IMR-90 (cell line): ENCODE measurements at regions not wholly inside any gene's neighbourhood (a gene's known extent, or its start where the extent isn't known, plus 50 kb on each side); places are given as distances from the start of the nearest gene placed in this dataset.

Experiments
- ATAC-seq: fragments of 200-7000 bp; cut with Tn5 transposase; 2 replicates; pipeline ENCODE4 v1.9.1; 2020; ENCODE audit warnings: low read depth, mild to moderate bottlenecking, moderate library complexity
- BruUV-seq: library from RNA; stranded (reverse); fragments of 400-500 nt; replicated peaks from 2 replicates; lab custom pipeline; 2021; lab: Mats Ljungman, UMichigan
- CTCF ChIA-PET: fragments of 300-600 bp; formaldehyde crosslinking; extraction: SDS; loops from one replicate; lab custom pipeline; 2021; ENCODE audit warnings: antibody characterized with exemption; lab: Yijun Ruan, JAX
- POLR2A ChIA-PET: fragments of 300-600 bp; sonication (Branson Sonifier 250); formaldehyde crosslinking; loops from one replicate; lab custom pipeline; 2022; ENCODE audit warnings: antibody characterized with exemption; ENCODE audit not compliant: unreplicated experiment; lab: Charles Lee
- DNase-seq: peaks from one replicate; pipeline ENCODE4 v3.0.0; 2013
- H2AFZ ChIP-seq: replicated peaks from 2 replicates; pipeline ENCODE3; 2013; ENCODE audit warnings: low read length, mild to moderate bottlenecking; ENCODE audit not compliant: poor library complexity
- H2AK5ac ChIP-seq: 2 replicates; pipeline ENCODE4 v1.6.1; 2013; ENCODE audit warnings: low read depth, low read length, inconsistent platforms
- H2AK9ac ChIP-seq: replicated peaks from 2 replicates; pipeline ENCODE3; 2013; ENCODE audit warnings: mild to moderate bottlenecking, low read depth, low read length, moderate library complexity; ENCODE audit not compliant: poor library complexity
- H2BK120ac ChIP-seq: 2 replicates; pipeline ENCODE4 v1.6.1; 2013; ENCODE audit warnings: low read depth, low read length, inconsistent platforms
- H2BK15ac ChIP-seq: 3 replicates; pipeline ENCODE4 v1.6.1; 2013; ENCODE audit warnings: low read depth, low read length, inconsistent platforms
- H2BK20ac ChIP-seq: 2 replicates; pipeline ENCODE4 v1.6.1; 2013; ENCODE audit warnings: low read depth, mild to moderate bottlenecking, inconsistent platforms, low read length, moderate library complexity
- H2BK5ac ChIP-seq: 2 replicates; pipeline ENCODE4 v1.6.1; 2013; ENCODE audit warnings: mild to moderate bottlenecking, low read depth, low read length, inconsistent platforms; ENCODE audit not compliant: poor library complexity, severe bottlenecking
- H3K14ac ChIP-seq: replicated peaks from 2 replicates; pipeline ENCODE4 v1.6.1; 2013; ENCODE audit warnings: low read depth, low read length, inconsistent platforms
- H3K18ac ChIP-seq: 2 replicates; pipeline ENCODE4 v1.6.1; 2013; ENCODE audit warnings: low read depth, low read length, control low read depth
- H3K23ac ChIP-seq: 2 replicates; pipeline ENCODE4 v1.6.1; 2013; ENCODE audit warnings: low read depth, low read length, inconsistent platforms
- H3K27ac ChIP-seq: 2 replicates; pipeline ENCODE4 v1.5.1; 2013; ENCODE audit warnings: mild to moderate bottlenecking, control low read depth, low read length; ENCODE audit not compliant: insufficient read depth
- H3K27me3 ChIP-seq: 2 replicates; pipeline ENCODE4 v1.6.1; 2013; ENCODE audit warnings: low read length; ENCODE audit not compliant: control insufficient read depth, insufficient read depth
- H3K36me3 ChIP-seq: 2 replicates; pipeline ENCODE4 v1.6.1; 2013; ENCODE audit warnings: low read length, mixed read lengths; ENCODE audit not compliant: control insufficient read depth, insufficient read depth
- H3K4ac ChIP-seq: 2 replicates; pipeline ENCODE4 v1.6.1; 2013; ENCODE audit warnings: low read depth, low read length, inconsistent platforms
- H3K4me1 ChIP-seq: 2 replicates; pipeline ENCODE4 v1.6.1; 2013; ENCODE audit warnings: low read length, mixed read lengths; ENCODE audit not compliant: control insufficient read depth, insufficient read depth
- H3K4me2 ChIP-seq: 2 replicates; pipeline ENCODE4 v1.6.1; 2013; ENCODE audit warnings: low read depth, mild to moderate bottlenecking, control low read depth, low read length, moderate library complexity
- H3K4me3 ChIP-seq: 2 replicates; pipeline ENCODE4 v1.5.1; 2013; ENCODE audit warnings: low read depth, mild to moderate bottlenecking, control low read depth, low read length, moderate library complexity; ENCODE audit not compliant: insufficient read depth
- H3K56ac ChIP-seq: 2 replicates; pipeline ENCODE4 v1.6.1; 2013; ENCODE audit warnings: low read length, inconsistent platforms; ENCODE audit not compliant: insufficient read depth; ENCODE audit errors: extremely low read depth
- H3K79me1 ChIP-seq, 2 experiments: 2 replicates each; pipeline ENCODE4 v1.6.1; 2013; ENCODE audit warnings: low read length in 2 of 2, inconsistent platforms in 1 of 2, low read depth in 1 of 2
- H3K9ac ChIP-seq: 2 replicates; pipeline ENCODE4 v1.6.1; 2013; ENCODE audit warnings: low read depth, low read length, control low read depth
- H3K9me1 ChIP-seq: 2 replicates; pipeline ENCODE4 v1.6.1; 2013; ENCODE audit warnings: low read length, inconsistent platforms; ENCODE audit not compliant: insufficient read depth
- H3K9me3 ChIP-seq: 2 replicates; pipeline ENCODE4 v1.6.1; 2013; ENCODE audit warnings: low read length; ENCODE audit not compliant: control insufficient read depth, insufficient read depth
- H4K20me1 ChIP-seq: 2 replicates; pipeline ENCODE4 v1.6.1; 2013; ENCODE audit warnings: low read length, inconsistent platforms; ENCODE audit not compliant: insufficient read depth
- H4K5ac ChIP-seq: 2 replicates; pipeline ENCODE4 v1.6.1; 2013; ENCODE audit warnings: mild to moderate bottlenecking, low read depth, low read length, control low read depth
- H4K8ac ChIP-seq, 2 experiments: 2 replicates each; pipeline ENCODE4 v1.6.1; 2013; ENCODE audit warnings: low read depth in 2 of 2, low read length in 2 of 2, control low read depth in 1 of 2, inconsistent platforms in 1 of 2
- H4K91ac ChIP-seq: 2 replicates; pipeline ENCODE4 v1.6.1; 2013; ENCODE audit warnings: low read depth, low read length, inconsistent platforms; ENCODE audit not compliant: insufficient read depth
- BHLHE40 ChIP-seq: fragments of 150-350 bp; IDR thresholded peaks from 2 replicates; pipeline ENCODE4 v1.6.1; 2016; ENCODE audit warnings: mild to moderate bottlenecking, low read depth, low read length
- CEBPB ChIP-seq: IDR thresholded peaks from 2 replicates; pipeline ENCODE4 v1.6.1; 2012; ENCODE audit warnings: low read depth, low read length, improper control_type of control experiment
- CHD1 ChIP-seq: IDR thresholded peaks from 2 replicates; pipeline ENCODE4 v1.6.1; 2012; ENCODE audit warnings: low read depth, low read length, improper control_type of control experiment
- CTCF ChIP-seq: conservative IDR thresholded peaks from 2 replicates; pipeline ENCODE4 v1.5.1; 2012; ENCODE audit warnings: mild to moderate bottlenecking, low read depth, low read length, improper control_type of control experiment
- ELK1 ChIP-seq: fragments of 150-350 bp; IDR thresholded peaks from 2 replicates; pipeline ENCODE4 v1.6.1; 2016; ENCODE audit warnings: low read depth, mild to moderate bottlenecking, low read length, moderate library complexity, borderline replicate concordance
- FOS ChIP-seq: fragments of 150-350 bp; IDR thresholded peaks from 2 replicates; pipeline ENCODE4 v1.6.1; 2016; ENCODE audit warnings: low read depth, low read length
- MAFK ChIP-seq: IDR thresholded peaks from 2 replicates; pipeline ENCODE4 v1.6.1; 2012; ENCODE audit warnings: low read depth, low read length, improper control_type of control experiment
- MAZ ChIP-seq: IDR thresholded peaks from 2 replicates; pipeline ENCODE4 v1.6.1; 2012; ENCODE audit warnings: low read depth, mild to moderate bottlenecking, low read length, improper control_type of control experiment, moderate library complexity, borderline replicate concordance
- MXI1 ChIP-seq: IDR thresholded peaks from 2 replicates; pipeline ENCODE4 v1.6.1; 2012; ENCODE audit warnings: low read depth, mild to moderate bottlenecking, low read length, moderate library complexity, borderline replicate concordance
- NFE2L2 ChIP-seq: fragments of 150-350 bp; IDR thresholded peaks from 2 replicates; pipeline ENCODE4 v1.6.1; 2016; ENCODE audit warnings: low read depth, mild to moderate bottlenecking, low read length
- POLR2A ChIP-seq: IDR thresholded peaks from 2 replicates; pipeline ENCODE4 v1.6.1; 2012; ENCODE audit warnings: mild to moderate bottlenecking, low read depth, low read length
- RAD21 ChIP-seq: IDR thresholded peaks from 2 replicates; pipeline ENCODE4 v1.6.1; 2012; ENCODE audit warnings: low read length, improper control_type of control experiment
- RCOR1 ChIP-seq: IDR thresholded peaks from 2 replicates; pipeline ENCODE4 v1.6.1; 2012; ENCODE audit warnings: mild to moderate bottlenecking, low read length, improper control_type of control experiment; ENCODE audit not compliant: insufficient replicate concordance
- RFX5 ChIP-seq: IDR thresholded peaks from 2 replicates; pipeline ENCODE4 v1.8.0; 2012; ENCODE audit warnings: low read depth, mild to moderate bottlenecking, low read length, moderate library complexity
- SMC3 ChIP-seq: fragments of 150-350 bp; IDR thresholded peaks from 2 replicates; pipeline ENCODE4 v1.6.1; 2016; ENCODE audit warnings: low read depth, mild to moderate bottlenecking, antibody characterized with exemption, low read length, moderate library complexity
- USF2 ChIP-seq: fragments of 150-350 bp; IDR thresholded peaks from 2 replicates; pipeline ENCODE4 v1.6.1; 2017; ENCODE audit warnings: mild to moderate bottlenecking, antibody characterized with exemption, low read length, low read depth
- WGBS, 2 experiments: methylation state at CpG; one replicate each; pipeline versions ENCODE4 v1.1.5 to v1.1.7; 2013; ENCODE audit warnings: missing lambda C conversion rate in 2 of 2; ENCODE audit not compliant: insufficient read length in 1 of 2; ENCODE audit errors: extremely low coverage in 2 of 2; 5-methylcytosine and 5-hydroxymethylcytosine counted together
- dilution Hi-C: fragments of 300-500 bp; cut with HindIII; formaldehyde crosslinking; loops from one replicate; pipeline ENCODE4 v1.14.3; 2018; ENCODE audit warnings: low sequenced_read_pairs; ENCODE audit not compliant: unreplicated experiment
- in situ Hi-C: fragments of 300-500 bp; cut with MboI; formaldehyde crosslinking; loops from 3 replicates; pipeline ENCODE4 v1.14.3; 2019; ENCODE audit warnings: low sequenced_read_pairs, inconsistent platforms, mixed read lengths
- intact Hi-C: fragments of 100-400 bp; cut with micrococcal nuclease; formaldehyde crosslinking; loops from 2 replicates; pipeline ENCODE4 v1.10.0; 2022

GRCh38 chr4:71864380-71864779 is 80.5 kb upstream of the GC start:
- no TSS peak for BruUV-seq
- ChIA-PET POLR2A (no interaction called here), CTCF (no interaction called here)
- no peak for DNase-seq
- H3K56ac ChIP-seq: no peak overlapping the region
- no peak overlapping the region for H2BK5ac ChIP-seq
- intact Hi-C loops: no loop called here
- no peak overlapping the region for H3K23ac ChIP-seq
- ATAC-seq: no peak
- H3K4ac ChIP-seq: no peak overlapping the region
- no peaks in the 10 kb centered on the region for H3K79me1 ChIP-seq
- H3K4me2 ChIP-seq: no peak overlapping the region
- H3K9ac ChIP-seq: no peak overlapping the region
- H4K8ac ChIP-seq: no peak overlapping the region
- no peak overlapping the region for H3K18ac ChIP-seq
- no peaks in the 10 kb centered on the region for H3K9me1 ChIP-seq
- no peaks in the 10 kb centered on the region for H4K20me1 ChIP-seq
- H2AFZ ChIP-seq: no peak overlapping the region
- H2AK5ac ChIP-seq: no peak overlapping the region
- H4K91ac ChIP-seq: no peak overlapping the region
- no peak overlapping the region for H3K27ac ChIP-seq
- no peak overlapping the region for H2BK20ac ChIP-seq
- TF ChIP-seq CHD1 (no peak), RAD21 (no peak), POLR2A (no peak), MAFK (no peak), BHLHE40 (no peak), RFX5 (no peak), NFE2L2 (no peak), SMC3 (no peak), FOS (no peak), CTCF (no peak), MXI1 (no peak), ELK1 (no peak), CEBPB (no peak), MAZ (no peak), USF2 (no peak), RCOR1 (no peak)
- no CpG with 5 or more reads among the region's 2 CpGs for WGBS, 2 experiments
- H3K9me3 ChIP-seq: peaks cover 5% of the 10 kb centered on the region
- no peak overlapping the region for H3K4me3 ChIP-seq
- no peak overlapping the region for H2AK9ac ChIP-seq
- no peaks in the 10 kb centered on the region for H3K4me1 ChIP-seq
- H4K5ac ChIP-seq: no peak overlapping the region
- no peaks in the 10 kb centered on the region for H3K27me3 ChIP-seq
- in situ Hi-C loops: no loop called here
- no peak overlapping the region for H2BK120ac ChIP-seq
- no peaks in the 10 kb centered on the region for H3K36me3 ChIP-seq
- H3K14ac ChIP-seq: no peak overlapping the region
- dilution Hi-C loops: no loop called here
- H2BK15ac ChIP-seq: no peak overlapping the region
